GM18868 (cell line): ENCODE measurements at regions not wholly inside any gene's neighbourhood (a gene's known extent, or its start where the extent isn't known, plus 50 kb on each side); places are given as distances from the start of the nearest gene placed in this dataset.

Source experiments
- ATAC-seq: cut with Tn5 transposase; IDR thresholded peaks from one replicate; pipeline ENCODE4 v1.9.1; 2021; ENCODE audit warnings: mild to moderate bottlenecking, moderate library complexity; ENCODE audit not compliant: unreplicated experiment

DNA sequence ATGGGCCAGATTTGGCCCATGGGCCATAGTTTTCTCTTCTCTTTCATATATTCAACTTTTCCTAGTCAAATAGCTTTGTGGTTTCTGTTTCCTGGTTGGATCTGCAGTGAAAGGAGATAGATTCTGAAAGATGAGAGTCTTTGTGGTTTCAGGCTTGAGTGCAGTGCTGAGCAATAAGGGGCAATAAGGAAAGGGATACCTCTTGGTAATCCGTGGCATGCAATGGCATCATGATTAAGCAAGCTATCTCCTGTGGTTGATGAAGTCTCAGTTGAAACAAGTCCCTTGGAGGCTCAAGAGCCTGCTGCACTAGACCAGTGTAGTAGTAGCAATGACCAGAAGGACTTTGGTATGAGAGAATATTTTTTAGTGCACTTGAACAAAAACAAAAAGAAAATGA, 187.7 kb upstream of the CNTNAP2 start:
- no peak for ATAC-seq

GRCh38 chr7:145919712-145920111, 196.9 kb upstream of the CNTNAP2 start:
- ATAC-seq = no peak

DNA sequence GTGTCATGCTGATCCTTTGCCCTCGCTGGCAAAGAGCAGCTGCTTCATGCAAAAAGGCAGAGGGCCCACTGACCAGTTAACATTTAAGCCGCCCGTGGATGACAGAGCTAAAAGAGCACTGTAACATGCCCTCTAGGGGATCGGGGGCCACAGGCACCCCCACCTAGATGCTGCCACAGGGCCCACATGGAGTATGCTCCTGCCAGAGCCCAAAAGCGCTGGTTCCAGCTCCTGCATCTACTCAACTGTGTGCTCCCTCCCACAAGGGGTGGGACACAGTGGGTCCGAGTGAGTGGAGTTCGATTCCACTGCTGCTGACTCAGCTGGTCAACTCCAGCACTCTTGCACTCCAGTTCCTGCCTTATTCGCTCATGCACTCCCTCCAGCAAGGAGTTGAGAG, 199.8 kb upstream of the CNTNAP2 start:
- ATAC-seq = no peak

DNA sequence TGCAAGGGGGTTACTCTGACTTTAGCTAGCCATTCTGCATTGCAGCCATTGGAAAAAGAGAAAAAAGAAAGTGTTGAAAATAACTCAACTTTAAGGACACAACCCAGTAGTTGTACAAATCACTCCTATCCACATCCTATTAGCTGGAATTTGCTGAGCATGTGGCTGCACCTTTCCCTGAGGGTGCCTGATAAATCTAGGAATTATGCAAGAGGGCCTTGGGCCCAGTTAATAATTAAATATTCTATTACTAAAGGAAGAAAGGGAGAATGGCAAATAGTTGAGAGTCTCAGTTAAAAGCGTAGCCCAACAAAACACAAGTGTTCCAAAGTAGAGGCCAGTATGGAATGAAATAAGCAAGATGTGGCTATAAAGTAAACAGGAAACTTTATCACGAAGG, 200.9 kb upstream of the CNTNAP2 start:
- ATAC-seq = no peak

DNA sequence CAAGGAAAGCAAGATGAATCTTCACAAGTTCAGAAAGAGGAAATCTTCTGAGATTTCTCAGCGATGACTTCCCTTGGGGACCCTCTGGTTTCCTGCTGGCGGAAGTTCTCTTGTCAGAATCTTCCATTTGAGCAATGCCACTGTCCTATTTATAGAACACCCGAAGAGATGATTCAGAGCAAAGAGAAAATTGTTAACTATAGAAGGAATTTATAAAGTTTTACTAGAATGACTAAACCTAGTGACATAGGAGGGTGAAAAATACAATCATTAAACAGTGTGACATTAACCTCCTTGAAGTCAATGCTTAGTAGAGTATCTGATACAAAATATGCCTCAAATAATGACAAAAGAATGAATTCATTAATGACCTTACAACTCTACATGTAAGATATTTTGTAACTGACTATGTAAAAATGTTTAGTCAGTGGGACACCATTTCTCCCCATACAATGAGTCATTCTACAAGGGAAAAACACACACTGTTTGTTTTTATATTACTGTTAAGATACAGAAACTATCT, 206.5 kb upstream of the CNTNAP2 start:
- ATAC-seq = peak; percentile 84

GRCh38 chr7:145903658-145904057, 212.9 kb upstream of the CNTNAP2 start:
- no peak for ATAC-seq

GRCh38 chr7:145902123-145902522, 214.5 kb upstream of the CNTNAP2 start:
- ATAC-seq = no peak

DNA sequence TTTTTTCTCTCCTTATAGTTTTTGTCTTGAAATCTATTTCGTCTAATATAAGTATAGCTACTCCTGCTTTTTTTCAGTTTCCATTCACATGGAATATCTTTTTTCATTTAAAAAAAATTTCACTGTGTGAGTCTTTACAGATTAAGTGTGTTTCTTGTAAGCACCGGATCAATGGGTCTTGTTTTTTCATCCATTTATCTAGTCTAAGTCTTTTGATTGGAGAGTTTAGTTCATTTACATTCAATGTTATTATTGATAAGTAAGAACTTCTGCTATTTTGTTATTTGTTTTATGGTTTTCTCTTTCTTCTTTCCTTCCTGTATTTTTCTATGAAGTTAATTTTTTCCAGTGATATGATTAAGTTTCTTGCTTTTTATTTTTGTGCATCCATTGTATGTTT, 216.7 kb upstream of the CNTNAP2 start:
- ATAC-seq = no peak

DNA sequence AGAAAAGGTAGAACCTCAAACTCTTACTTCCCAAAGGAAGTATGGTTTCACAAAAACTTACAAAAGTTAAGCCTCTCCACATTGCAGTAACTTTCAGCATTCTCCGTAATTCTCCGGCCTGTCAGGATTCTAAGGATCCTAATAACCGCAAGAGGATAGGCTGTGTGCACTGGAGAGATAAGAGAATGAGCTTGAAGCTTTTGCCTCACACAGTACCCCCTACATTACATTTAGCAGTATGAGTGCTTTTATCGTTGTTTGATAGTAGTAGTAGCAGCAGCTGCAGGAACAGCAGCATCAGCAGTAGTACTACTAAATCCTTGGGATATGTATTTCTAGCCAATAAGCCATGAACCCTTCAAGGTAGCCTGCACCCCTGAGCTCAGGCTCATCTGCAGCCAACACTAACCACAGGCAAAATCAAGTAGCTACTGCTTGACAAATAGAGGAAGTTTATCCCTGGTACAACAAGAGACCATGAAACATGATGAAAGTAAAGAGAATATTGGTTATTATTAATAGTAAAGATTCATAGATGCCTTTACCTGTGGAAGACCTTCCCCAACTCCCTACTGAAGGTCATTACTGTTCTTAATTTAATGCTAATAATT, 222.6 kb upstream of the CNTNAP2 start:
- no peak for ATAC-seq

- no peak for ATAC-seq
These were observed 231.7 kb upstream of the CNTNAP2 start for GRCh38 chr7:145884716-145885514.

GRCh38 chr7:145876376-145876775, 240.2 kb upstream of the CNTNAP2 start:
- ATAC-seq = no peak

- no peak for ATAC-seq
These were observed 241.3 kb upstream of the CNTNAP2 start for GRCh38 chr7:145875267-145875666.

- ATAC-seq = no peak
These were observed 247.7 kb upstream of the CNTNAP2 start for GRCh38 chr7:145868935-145869334.

DNA sequence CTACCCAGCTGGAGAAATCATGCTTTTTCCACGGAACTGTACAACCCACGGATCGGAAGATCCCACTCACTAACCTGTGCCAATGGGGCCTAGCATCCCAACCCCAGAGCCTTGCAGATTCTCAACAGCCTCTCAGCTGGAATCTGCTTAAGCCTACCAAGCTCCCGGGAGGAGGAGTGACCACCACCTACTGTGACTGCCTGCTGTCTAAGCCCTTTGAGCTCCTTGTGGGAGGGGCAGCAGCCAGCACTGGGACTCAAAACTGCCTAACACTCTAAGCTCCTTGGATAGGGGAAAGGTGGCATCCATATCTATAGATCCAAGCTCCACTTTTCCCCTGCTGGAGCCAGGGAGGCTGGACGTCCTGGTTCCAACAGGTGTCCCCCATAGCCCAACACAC, 254.4 kb upstream of the CNTNAP2 start:
- no peak for ATAC-seq

DNA sequence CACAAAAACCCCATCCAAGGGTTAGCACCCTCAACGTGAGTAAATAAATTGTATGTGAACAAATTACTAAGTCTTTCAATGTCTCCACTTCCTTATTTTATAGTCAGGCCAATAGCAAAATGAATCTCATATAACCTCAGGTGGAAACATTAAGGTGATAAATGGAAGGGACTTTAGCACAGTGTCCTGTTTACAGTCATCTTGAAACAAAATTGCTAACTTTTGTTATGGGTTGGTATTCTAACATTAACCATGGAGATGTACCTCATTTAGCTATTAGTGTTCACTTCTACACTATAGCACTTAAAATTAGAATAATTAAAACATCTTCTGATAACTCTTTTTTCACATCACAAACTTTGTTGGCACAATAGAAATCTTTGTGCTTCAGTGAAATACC, 255.8 kb upstream of the CNTNAP2 start:
- no peak for ATAC-seq

DNA sequence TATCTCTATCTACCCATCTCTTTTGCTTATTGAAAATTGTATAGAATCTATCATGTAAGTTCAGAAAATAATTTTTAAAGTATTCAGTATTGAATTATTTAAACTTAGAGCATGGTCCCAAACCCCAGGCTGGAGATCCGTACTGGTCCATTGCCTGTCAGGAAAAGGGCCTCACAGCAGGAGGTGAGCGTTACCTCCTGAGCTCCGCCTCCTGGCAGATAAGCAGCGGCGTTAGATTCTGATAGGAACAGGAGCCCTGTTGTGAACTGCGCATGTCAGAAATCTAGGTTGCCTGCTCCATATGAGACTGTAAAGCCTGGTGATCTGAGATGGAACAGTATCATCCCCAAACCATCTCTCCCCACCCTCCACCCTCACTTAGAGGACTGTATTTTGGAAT, 266.0 kb upstream of the CNTNAP2 start:
- ATAC-seq = no peak

GRCh38 chr7:145848691-145849090, 267.9 kb upstream of the CNTNAP2 start:
- ATAC-seq = peak; percentile 60

DNA sequence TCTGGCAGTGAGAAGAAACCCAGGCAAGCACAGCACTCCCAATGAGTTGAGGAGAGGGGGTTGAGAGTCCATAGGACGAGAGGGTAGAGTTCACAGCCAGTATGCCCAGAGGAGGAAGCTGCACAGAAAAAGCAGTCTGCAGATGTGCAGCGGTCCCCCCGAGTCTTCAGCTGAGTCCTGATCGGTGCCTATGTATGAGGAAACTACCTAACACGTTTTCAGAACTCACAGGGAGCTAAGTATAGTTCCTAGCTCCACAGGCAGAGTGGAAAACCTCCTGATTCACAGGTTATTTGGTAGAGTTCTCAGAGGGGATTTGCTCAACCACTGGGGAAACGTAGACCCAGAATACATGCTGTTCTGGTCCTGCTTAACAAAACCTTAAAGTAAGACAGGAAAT, 271.3 kb upstream of the CNTNAP2 start:
- no peak for ATAC-seq

- no peak for ATAC-seq
These were observed 276.8 kb upstream of the CNTNAP2 start for GRCh38 chr7:145839814-145840213.

DNA sequence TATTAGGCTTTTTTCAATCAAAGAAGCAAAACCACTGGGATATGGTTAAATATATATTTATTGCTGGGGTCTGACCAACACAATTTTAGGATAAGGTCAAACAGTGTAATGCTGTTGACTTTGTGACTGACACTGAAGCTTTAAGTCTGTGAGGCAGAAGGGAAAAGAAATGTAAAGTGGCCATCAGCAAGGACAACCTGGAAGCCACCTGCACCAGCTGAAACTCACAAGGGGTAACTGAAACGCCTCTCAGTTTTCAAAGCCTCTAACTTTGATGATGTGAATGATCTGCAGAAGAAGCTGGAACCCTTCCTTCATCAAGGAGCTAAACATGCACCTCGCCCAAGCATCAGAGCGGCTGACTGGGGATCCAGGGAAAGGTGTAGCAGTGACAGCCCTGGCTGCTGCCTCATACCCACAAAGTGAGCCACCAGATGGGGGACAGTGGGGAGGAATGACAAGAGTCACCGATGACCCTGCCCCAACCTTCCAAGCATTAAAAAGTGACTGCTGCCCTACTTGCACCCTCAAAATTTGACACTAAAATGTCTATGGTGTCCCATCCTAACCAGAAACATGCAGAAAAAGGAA, 284.9 kb upstream of the CNTNAP2 start:
- ATAC-seq = no peak

DNA sequence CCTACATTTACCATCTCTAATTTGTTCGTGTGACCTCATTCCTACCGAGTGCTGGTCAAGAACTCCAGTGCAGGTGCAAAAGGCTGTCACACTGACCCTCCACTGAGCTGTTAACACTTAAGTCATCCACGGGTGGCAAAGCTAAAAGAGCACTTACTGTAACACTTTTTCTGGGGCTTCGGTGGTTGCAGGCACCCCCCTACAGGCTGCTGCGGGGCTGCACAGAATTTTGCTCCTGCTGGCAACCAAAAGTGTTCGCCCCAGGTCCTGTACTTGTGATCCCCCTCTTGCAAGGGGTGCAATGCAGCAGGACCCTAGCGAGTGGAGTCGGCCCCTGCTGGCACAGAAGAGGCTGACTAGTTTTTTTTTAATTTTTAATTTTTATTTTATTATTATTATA, 298.9 kb upstream of the CNTNAP2 start:
- no peak for ATAC-seq

DNA sequence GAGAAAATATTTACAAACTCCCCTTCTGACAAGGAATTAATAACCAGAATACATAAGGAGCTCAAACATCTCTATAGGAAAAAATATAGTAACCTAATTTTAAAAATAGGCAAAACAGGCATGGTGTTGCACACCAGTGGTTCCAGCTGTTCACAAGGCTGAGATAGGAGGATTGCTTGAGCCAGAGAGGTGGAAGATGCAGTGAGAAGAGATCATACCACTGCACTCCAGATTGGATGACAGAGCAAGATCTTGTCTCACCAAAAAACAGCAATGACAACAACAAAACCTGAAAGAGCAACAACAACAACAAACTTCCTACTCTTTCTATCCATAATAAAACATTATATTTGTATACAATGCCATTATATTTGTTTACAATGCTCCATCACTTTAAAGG, 304.4 kb upstream of the CNTNAP2 start:
- no peak for ATAC-seq
